Stomach (tissue), 8 donors: ENCODE measurements at regions not wholly inside any gene's neighbourhood (a gene's known extent, or its start where the extent isn't known, plus 50 kb on each side); places are given as distances from the start of the nearest gene placed in this dataset.
A peak's percentile ranks its signal among the peaks of the same experiment; 100 is the strongest.
"Not testable (repeated sequence)": the region's sequence is repeated elsewhere in the genome, so short reads cannot be mapped to it uniquely, and the experiment has no call there.

Experiments
- DNase-seq, 2 donors: peaks; one replicate each; pipeline versions ENCODE4 v3.0.0 to v3.0.0-alpha.2; 2013 to 2019
- H3K27ac ChIP-seq, 5 donors: fragments of 200-600 bp in 4 of 5; sonication (generic) in 4 of 5; one replicate each; pipeline ENCODE4 v1.5.1; 2013 to 2019; ENCODE audit warnings: mild to moderate bottlenecking in 1 of 5, moderate library complexity in 1 of 5
- H3K27me3 ChIP-seq, 3 donors: fragments of 200-600 bp; sonication (generic); one replicate each; pipeline ENCODE4 v1.5.1; 2017 to 2019; ENCODE audit warnings: mixed run types in 1 of 3
- H3K36me3 ChIP-seq, 4 donors: fragments of 200-600 bp; sonication (generic); 1 replicate in 3 of 4; 2 replicates in 1 of 4; pipeline ENCODE4 v1.5.1; 2016 to 2019
- H3K4me1 ChIP-seq, 4 donors: fragments of 200-600 bp; sonication (generic); one replicate each; pipeline ENCODE4 v1.5.1; 2016 to 2019
- H3K4me3 ChIP-seq, 4 donors: fragments of 200-600 bp; sonication (generic) in 3 of 4; one replicate each; pipeline ENCODE4 v1.5.1; 2016 to 2019; ENCODE audit warnings: mild to moderate bottlenecking in 1 of 4
- H3K9me3 ChIP-seq, 4 donors: fragments of 200-600 bp; sonication (generic); one replicate each; pipeline ENCODE4 v1.5.1; 2016 to 2019
- CTCF ChIP-seq, 7 experiments: fragments of 450-650 bp in 4 of 7; fragments of 200-600 bp in 3 of 7; sonication (generic) in 3 of 7; IDR thresholded peaks; one replicate each; pipeline ENCODE4 v1.5.1; 2016 to 2019; ENCODE audit warnings: antibody characterized with exemption in 7 of 7, control low read depth in 2 of 7, mild to moderate bottlenecking in 1 of 7
- EP300 ChIP-seq: sonication (generic); formaldehyde crosslinking; IDR thresholded peaks from one replicate; pipeline ENCODE4 v1.6.1; 2017; ENCODE audit warnings: antibody characterized with exemption
- POLR2A ChIP-seq, 4 donors: fragments of 450-650 bp; IDR thresholded peaks; one replicate each; pipeline ENCODE4 v1.6.1; 2016; ENCODE audit warnings: antibody characterized with exemption in 4 of 4, control low read depth in 2 of 4, mild to moderate bottlenecking in 1 of 4, moderate library complexity in 1 of 4
- POLR2AphosphoS5 ChIP-seq, 3 donors: sonication (generic); formaldehyde crosslinking; IDR thresholded peaks; one replicate each; pipeline ENCODE4 v1.6.1; 2016; ENCODE audit warnings: antibody characterized with exemption in 3 of 3
- WGBS, 5 donors: extraction: QIAGEN DNeasy Blood & Tissue Kit in 3 of 5; methylation state at CpG; one replicate each; pipeline versions ENCODE4 v1.1.5 to v1.1.7; 2013 to 2018; 5-methylcytosine and 5-hydroxymethylcytosine counted together
- intact Hi-C: fragments of 100-400 bp; cut with DNase I; formaldehyde crosslinking; loops from one replicate; pipeline ENCODE4 v1.15.1; 2023; ENCODE audit warnings: low total_unique reads
- donor health status: healthy with polysubstance abuse.
- donor health status: Bipolar disorder and iron deficiency.
- donor health status: healthy.

GRCh38 chr1:212514782-212515181 is 82.1 kb downstream of the NENF start:
- Histone ChIP-seq H3K27ac (no peak overlapping the region), H3K4me3 (peak overlapping the region; percentile 25 to 36 (median 32)), H3K36me3 (no peaks in the 10 kb centered on the region), H3K27me3 (peaks cover 0 to 59% (median 30%) of the 10 kb centered on the region in 3 donors), H3K9me3 (no peaks in the 10 kb centered on the region), H3K4me1 (peaks cover 8 to 22% (median 16%) of the 10 kb centered on the region in 4 donors)
- DNase-seq, result peak in 1 of 2 donors; percentile 82
- WGBS, 5 donors, result 15 to 37% (median 25%) methylated on average over 19 to 36 of the region's 36 CpGs; no CpG with 5 or more reads in 1 of the 5 donors
- TF ChIP-seq CTCF (IDR thresholded peaks at IDR 0.05), result no peak
- no peak for TF ChIP-seq EP300
- intact Hi-C loops, result no loop called here

GRCh38 chr1:212515329-212515760 is 82.6 kb downstream of the NENF start:
- DNase-seq, result peak in 1 of 2 donors; percentile 46
- Histone ChIP-seq H3K9me3 (no peaks in the 10 kb centered on the region), H3K4me1 (peaks cover 8 to 22% (median 16%) of the 10 kb centered on the region in 4 donors), H3K27ac (no peak overlapping the region), H3K36me3 (no peaks in the 10 kb centered on the region), H3K4me3 (peak overlapping the region in 3 of 4 donors; percentile 32 to 36 (median 33)), H3K27me3 (peaks cover 0 to 59% (median 30%) of the 10 kb centered on the region in 3 donors)
- WGBS, 5 donors, result 64 to 71% (median 65%) methylated on average over 12 of the region's 12 CpGs
- intact Hi-C loops, result no loop called here
- TF ChIP-seq POLR2AphosphoS5 (IDR thresholded peaks at IDR 0.05) (no peak), POLR2A (IDR thresholded peaks at IDR 0.05) (no peak), CTCF (IDR thresholded peaks at IDR 0.05) (no peak), EP300 (no peak)

- H3K36me3 ChIP-seq, intact Hi-C loops, H3K9me3 ChIP-seq, DNase-seq, H3K4me3 ChIP-seq, H3K27ac ChIP-seq: not testable (repeated sequence)
- H3K4me1 ChIP-seq, result peaks cover 8 to 22% (median 16%) of the 10 kb centered on the region in 4 donors
- peaks cover 0 to 59% (median 30%) of the 10 kb centered on the region in 3 donors for H3K27me3 ChIP-seq
- 81 to 89% (median 83%) methylated on average over 4 of the region's 4 CpGs for WGBS, 5 donors
These were observed 83.3 kb downstream of the NENF start for GRCh38 chr1:212516012-212516411.

- no peak overlapping the region for H3K27ac ChIP-seq
- intact Hi-C loops, result no loop called here
- no peaks in the 10 kb centered on the region for H3K36me3 ChIP-seq
- peak in 1 of 3 donors; percentile 33 for TF ChIP-seq POLR2AphosphoS5 (IDR thresholded peaks at IDR 0.05)
- TF ChIP-seq POLR2A (IDR thresholded peaks at IDR 0.05), result no peak
- H3K27me3 ChIP-seq, result peaks cover 0 to 37% (median 16%) of the 10 kb centered on the region in 3 donors
- no peaks in the 10 kb centered on the region for H3K9me3 ChIP-seq
- no peak overlapping the region for H3K4me3 ChIP-seq
- peaks cover 8 to 22% (median 15%) of the 10 kb centered on the region in 4 donors for H3K4me1 ChIP-seq
- 37 to 55% (median 43%) methylated on average over 14 of the region's 14 CpGs for WGBS, 5 donors
- DNase-seq, result peak; percentile 64 to 89
These were observed 85.7 kb downstream of the NENF start for GRCh38 chr1:212518188-212519054.

GRCh38 chr1:212519131-212519530 is 86.4 kb downstream of the NENF start:
- no peaks in the 10 kb centered on the region for H3K9me3 ChIP-seq
- H3K27ac ChIP-seq, result no peak overlapping the region
- TF ChIP-seq POLR2A (IDR thresholded peaks at IDR 0.05) (no peak), CTCF (IDR thresholded peaks at IDR 0.05) (no peak), EP300 (no peak), POLR2AphosphoS5 (IDR thresholded peaks at IDR 0.05) (no peak)
- no peaks in the 10 kb centered on the region for H3K36me3 ChIP-seq
- H3K4me1 ChIP-seq, result peaks cover 6 to 17% (median 10%) of the 10 kb centered on the region in 4 donors
- peaks cover 0 to 30% (median 9%) of the 10 kb centered on the region in 3 donors for H3K27me3 ChIP-seq
- intact Hi-C loops, result no loop called here
- 84 to 95% (median 91%) methylated on average over 2 of the region's 2 CpGs for WGBS, 5 donors
- no peak overlapping the region for H3K4me3 ChIP-seq
- no peak for DNase-seq
